ENCODE measurements at regions not wholly inside any gene's neighbourhood (a gene's known extent, or its start where the extent isn't known, plus 50 kb on each side); places are given as distances from the start of the nearest gene placed in this dataset.

DNA sequence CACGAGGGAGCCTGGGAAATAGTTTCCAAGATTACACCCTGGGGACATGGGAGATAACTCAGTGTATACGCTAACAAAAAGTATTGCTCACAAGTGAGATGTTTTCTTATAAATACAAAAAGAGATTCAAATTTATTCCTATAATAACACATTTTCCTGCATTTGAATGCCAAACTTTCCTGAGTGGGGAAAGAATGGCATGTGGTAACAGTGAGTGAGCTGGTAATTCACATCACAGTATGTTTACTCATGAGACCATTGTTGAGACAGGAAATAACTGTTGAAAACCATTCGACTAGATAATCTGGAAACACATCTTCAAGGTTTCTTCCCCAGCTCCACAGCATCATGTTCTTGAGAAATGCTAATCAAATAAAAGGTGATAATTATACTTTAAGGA lies 109.1 kb downstream of the TASL start:
- H3K4me3 ChIP-seq (replicated peaks; ENCODE audit: insufficient read depth, low read length): no peak overlapping the region
- no peaks in the 10 kb centered on the region for H3K27me3 ChIP-seq (ENCODE audit: insufficient read depth, poor library complexity, severe bottlenecking)
- no peak overlapping the region for H3K27ac ChIP-seq (replicated peaks)
- TF ChIP-seq GABPA (IDR thresholded peaks at IDR 0.05; ENCODE audit: low read depth): no peak
- TF ChIP-seq, protein P1, sequence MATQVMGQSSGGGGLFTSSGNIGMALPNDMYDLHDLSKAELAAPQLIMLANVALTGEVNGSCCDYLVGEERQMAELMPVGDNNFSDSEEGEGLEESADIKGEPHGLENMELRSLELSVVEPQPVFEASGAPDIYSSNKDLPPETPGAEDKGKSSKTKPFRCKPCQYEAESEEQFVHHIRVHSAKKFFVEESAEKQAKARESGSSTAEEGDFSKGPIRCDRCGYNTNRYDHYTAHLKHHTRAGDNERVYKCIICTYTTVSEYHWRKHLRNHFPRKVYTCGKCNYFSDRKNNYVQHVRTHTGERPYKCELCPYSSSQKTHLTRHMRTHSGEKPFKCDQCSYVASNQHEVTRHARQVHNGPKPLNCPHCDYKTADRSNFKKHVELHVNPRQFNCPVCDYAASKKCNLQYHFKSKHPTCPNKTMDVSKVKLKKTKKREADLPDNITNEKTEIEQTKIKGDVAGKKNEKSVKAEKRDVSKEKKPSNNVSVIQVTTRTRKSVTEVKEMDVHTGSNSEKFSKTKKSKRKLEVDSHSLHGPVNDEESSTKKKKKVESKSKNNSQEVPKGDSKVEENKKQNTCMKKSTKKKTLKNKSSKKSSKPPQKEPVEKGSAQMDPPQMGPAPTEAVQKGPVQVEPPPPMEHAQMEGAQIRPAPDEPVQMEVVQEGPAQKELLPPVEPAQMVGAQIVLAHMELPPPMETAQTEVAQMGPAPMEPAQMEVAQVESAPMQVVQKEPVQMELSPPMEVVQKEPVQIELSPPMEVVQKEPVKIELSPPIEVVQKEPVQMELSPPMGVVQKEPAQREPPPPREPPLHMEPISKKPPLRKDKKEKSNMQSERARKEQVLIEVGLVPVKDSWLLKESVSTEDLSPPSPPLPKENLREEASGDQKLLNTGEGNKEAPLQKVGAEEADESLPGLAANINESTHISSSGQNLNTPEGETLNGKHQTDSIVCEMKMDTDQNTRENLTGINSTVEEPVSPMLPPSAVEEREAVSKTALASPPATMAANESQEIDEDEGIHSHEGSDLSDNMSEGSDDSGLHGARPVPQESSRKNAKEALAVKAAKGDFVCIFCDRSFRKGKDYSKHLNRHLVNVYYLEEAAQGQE (IDR thresholded peaks at IDR 0.05; ENCODE audit: insufficient replicate concordance, low read depth): no peak
- TF ChIP-seq, protein P2, sequence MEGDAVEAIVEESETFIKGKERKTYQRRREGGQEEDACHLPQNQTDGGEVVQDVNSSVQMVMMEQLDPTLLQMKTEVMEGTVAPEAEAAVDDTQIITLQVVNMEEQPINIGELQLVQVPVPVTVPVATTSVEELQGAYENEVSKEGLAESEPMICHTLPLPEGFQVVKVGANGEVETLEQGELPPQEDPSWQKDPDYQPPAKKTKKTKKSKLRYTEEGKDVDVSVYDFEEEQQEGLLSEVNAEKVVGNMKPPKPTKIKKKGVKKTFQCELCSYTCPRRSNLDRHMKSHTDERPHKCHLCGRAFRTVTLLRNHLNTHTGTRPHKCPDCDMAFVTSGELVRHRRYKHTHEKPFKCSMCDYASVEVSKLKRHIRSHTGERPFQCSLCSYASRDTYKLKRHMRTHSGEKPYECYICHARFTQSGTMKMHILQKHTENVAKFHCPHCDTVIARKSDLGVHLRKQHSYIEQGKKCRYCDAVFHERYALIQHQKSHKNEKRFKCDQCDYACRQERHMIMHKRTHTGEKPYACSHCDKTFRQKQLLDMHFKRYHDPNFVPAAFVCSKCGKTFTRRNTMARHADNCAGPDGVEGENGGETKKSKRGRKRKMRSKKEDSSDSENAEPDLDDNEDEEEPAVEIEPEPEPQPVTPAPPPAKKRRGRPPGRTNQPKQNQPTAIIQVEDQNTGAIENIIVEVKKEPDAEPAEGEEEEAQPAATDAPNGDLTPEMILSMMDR (IDR thresholded peaks at IDR 0.05; ENCODE audit: insufficient read depth, low read length): no peak
- no peak for TF ChIP-seq POLR2AphosphoS5 (IDR thresholded peaks at IDR 0.05; ENCODE audit: low read depth)
- no peak for TF ChIP-seq SPI1 (IDR thresholded peaks at IDR 0.05; ENCODE audit: borderline replicate concordance, low read depth)
- no peak for DNase-seq (ENCODE audit: low read depth in 1 of 2, low spot score in 1 of 2)
